ENCODE measurements at regions not wholly inside any gene's neighbourhood (a gene's known extent, or its start where the extent isn't known, plus 50 kb on each side); places are given as distances from the start of the nearest gene placed in this dataset.

DNA sequence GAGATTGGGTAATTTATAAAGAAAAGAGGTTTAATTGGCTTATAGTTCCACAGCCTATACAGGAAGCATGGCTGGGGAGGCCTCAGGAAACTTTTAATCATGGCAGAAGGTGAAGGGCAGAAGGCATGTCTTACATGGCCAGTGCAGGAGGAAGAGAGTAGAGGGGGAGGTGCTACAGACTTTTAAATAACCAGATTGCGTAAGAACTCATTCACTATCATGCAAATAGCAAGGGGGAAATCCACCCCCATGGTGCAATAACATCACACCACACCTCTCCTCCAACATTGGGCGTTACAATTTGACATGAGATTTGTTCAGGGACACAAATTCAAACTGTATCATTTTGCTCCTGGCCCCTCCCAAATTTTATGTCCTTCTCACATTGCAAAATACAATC is 353.8 kb upstream of the PABPC5 start:
- DNase-seq (ENCODE audit: low read depth in 1 of 2, low spot score in 2 of 2) = no peak
- POLR2A ChIA-PET (ENCODE audit: partially characterized antibody) = no interaction called here
- H4K20me1 ChIP-seq (replicated peaks in 1 of 2; ENCODE audit: control insufficient read depth in 1 of 2, insufficient read depth in 2 of 2, low read length in 2 of 2) = no peaks in the 10 kb centered on the region
- TF ChIP-seq EGR1 (IDR thresholded peaks at IDR 0.05; ENCODE audit: borderline replicate concordance, low read depth, low read length) = no peak
- TF ChIP-seq SIX5 (IDR thresholded peaks at IDR 0.05; ENCODE audit: low read depth, low read length) = no peak
- TF ChIP-seq EZH2 (IDR thresholded peaks at IDR 0.05; ENCODE audit: low read depth, low read length, severe bottlenecking) = no peak
- TF ChIP-seq, protein P1, sequence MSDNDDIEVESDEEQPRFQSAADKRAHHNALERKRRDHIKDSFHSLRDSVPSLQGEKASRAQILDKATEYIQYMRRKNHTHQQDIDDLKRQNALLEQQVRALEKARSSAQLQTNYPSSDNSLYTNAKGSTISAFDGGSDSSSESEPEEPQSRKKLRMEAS (IDR thresholded peaks at IDR 0.05) = no peak
- TF ChIP-seq SP1 (IDR thresholded peaks at IDR 0.05; ENCODE audit: low read depth, low read length) = no peak
- TF ChIP-seq CTBP2 (IDR thresholded peaks at IDR 0.05; ENCODE audit: borderline replicate concordance, insufficient read depth, insufficient read length, low read length) = no peak
- no peak for TF ChIP-seq CHD2 (IDR thresholded peaks at IDR 0.05; ENCODE audit: low read length)
- H4K5ac ChIP-seq (ENCODE audit: insufficient read length, low read depth, low read length) = no peak overlapping the region
- no peak overlapping the region for H4K91ac ChIP-seq (replicated peaks; ENCODE audit: insufficient read length, low read length)
- H3K4ac ChIP-seq (replicated peaks; ENCODE audit: insufficient read length, low read depth, low read length) = no peak overlapping the region
- no peaks in the 10 kb centered on the region for H3K36me3 ChIP-seq (ENCODE audit: control insufficient read depth in 2 of 4, insufficient read depth in 4 of 4, low read length in 3 of 4)
- no peak overlapping the region for H3K9ac ChIP-seq (replicated peaks in 1 of 4; ENCODE audit: extremely low read depth in 1 of 4, low read depth in 3 of 4, low read length in 3 of 4)
- no peaks in the 10 kb centered on the region for H3K79me2 ChIP-seq (ENCODE audit: control insufficient read depth in 1 of 2, insufficient read depth in 2 of 2, low read length in 2 of 2)
- no peak overlapping the region for H3K14ac ChIP-seq (ENCODE audit: insufficient read length)
- no peak overlapping the region for H3K4me3 ChIP-seq (ENCODE audit: extremely low read depth in 1 of 4, insufficient read depth in 2 of 4, low read depth in 3 of 4, low read length in 4 of 4)
- no peak for FAIRE-seq
- H3K4me2 ChIP-seq (ENCODE audit: insufficient read depth in 1 of 2, low read depth in 2 of 2, low read length in 2 of 2) = no peak overlapping the region
- no peaks in the 10 kb centered on the region for H3K23me2 ChIP-seq (ENCODE audit: low read depth, low read length)
- no peak overlapping the region for H2AFZ ChIP-seq (ENCODE audit: low read length)
- no peak overlapping the region for H2BK20ac ChIP-seq (ENCODE audit: low read length)
- CTCF ChIA-PET (ENCODE audit: partially characterized antibody) = no interaction called here
- H3K27ac ChIP-seq (ENCODE audit: low read depth, low read length) = no peak overlapping the region
- no peak overlapping the region for H2BK5ac ChIP-seq (ENCODE audit: low read depth, low read length)
- H3K27me3 ChIP-seq (replicated peaks in 1 of 4; ENCODE audit: control insufficient read depth in 3 of 4, extremely low read depth in 1 of 4, insufficient read depth in 3 of 4, low read length in 3 of 4) = no peaks in the 10 kb centered on the region
- no peak overlapping the region for H3K56ac ChIP-seq (replicated peaks; ENCODE audit: insufficient read length, low read depth, low read length)
- no peak overlapping the region for H2BK120ac ChIP-seq (replicated peaks; ENCODE audit: low read depth, low read length)
- 83% methylated on average over 2 of the region's 2 CpGs; no CpG with 5 or more reads in 1 of the 2 experiments for WGBS, 2 experiments (ENCODE audit: extremely low coverage in 1 of 2, insufficient coverage in 1 of 2, insufficient read length in 1 of 2, insufficient replicate concordance in 2 of 2, low coverage in 1 of 2, low lambda C conversion rate in 2 of 2, missing lambda C conversion rate in 1 of 2)
- H3K18ac ChIP-seq (ENCODE audit: extremely low read depth, low read length) = no peak overlapping the region
- peaks cover 5 to 19% of the 10 kb centered on the region in 2 experiments; a peak in 2 of 4 replicates for H3K9me3 ChIP-seq (ENCODE audit: insufficient read depth in 2 of 2, low read depth in 1 of 2, low read length in 1 of 2)
- no peak overlapping the region for H2BK12ac ChIP-seq (ENCODE audit: low read depth, low read length)
- H3K23ac ChIP-seq (ENCODE audit: insufficient read length) = no peak overlapping the region
- H3K4me1 ChIP-seq (replicated peaks in 1 of 4; ENCODE audit: control insufficient read depth in 3 of 4, insufficient read depth in 4 of 4, low read length in 3 of 4) = no peaks in the 10 kb centered on the region
- H3K79me1 ChIP-seq (ENCODE audit: low read depth, low read length) = no peaks in the 10 kb centered on the region
- H2AK5ac ChIP-seq (ENCODE audit: low read depth, low read length) = no peak overlapping the region
- no peak overlapping the region for H2BK15ac ChIP-seq (ENCODE audit: low read length)
- no peak overlapping the region for H4K8ac ChIP-seq (ENCODE audit: extremely low read depth, insufficient read depth, low read length)
